ENCODE measurements at regions not wholly inside any gene's neighbourhood (a gene's known extent, or its start where the extent isn't known, plus 50 kb on each side); places are given as distances from the start of the nearest gene placed in this dataset.

- POLR2A ChIA-PET: interaction anchor here (1.1 kb wide), 1 partner anchor 31 kb away, joined by 3 read pairs; no protein-coding TSS in a partner anchor
- peaks cover 21% of the 10 kb centered on the region for H3K4me1 Mint-ChIP-seq
- H3K27me3 Mint-ChIP-seq (ENCODE audit: low read depth): peaks cover 9% of the 10 kb centered on the region; the same call in 1 of the 2 replicates
- no peaks in the 10 kb centered on the region for H3K9me3 Mint-ChIP-seq
- CTCF ChIA-PET: no interaction called here
- no peak overlapping the region for H3K4me3 Mint-ChIP-seq
- DNase-seq (ENCODE audit: low spot score) (no peak), ATAC-seq (no peak)
- TF ChIP-seq PRRX2 (CRISPR knock-in tag; IDR thresholded peaks at IDR 0.05) (no peak), AFF4 (CRISPR knock-in tag; IDR thresholded peaks at IDR 0.05; ENCODE audit: borderline replicate concordance) (no peak), ATF3 (CRISPR knock-in tag; conservative IDR thresholded peaks at IDR 0.05) (no peak), ZBTB43 (CRISPR knock-in tag; IDR thresholded peaks at IDR 0.05) (no peak), HMGA2 (CRISPR knock-in tag; IDR thresholded peaks at IDR 0.05) (no peak), ZNF423 (CRISPR knock-in tag; IDR thresholded peaks at IDR 0.05) (no peak), ZNF416 (CRISPR knock-in tag; IDR thresholded peaks at IDR 0.05) (no peak), JAZF1 (CRISPR knock-in tag; IDR thresholded peaks at IDR 0.05) (no peak), FOXP4 (CRISPR knock-in tag; IDR thresholded peaks at IDR 0.05) (no peak), SP1 (CRISPR knock-in tag; conservative IDR thresholded peaks at IDR 0.05) (no peak), ATF6 (CRISPR knock-in tag; IDR thresholded peaks at IDR 0.05) (no peak), SMAD4 (CRISPR knock-in tag; IDR thresholded peaks at IDR 0.05) (no peak), ZNF396 (CRISPR knock-in tag; IDR thresholded peaks at IDR 0.05; ENCODE audit: borderline replicate concordance) (no peak), OVOL2 (CRISPR knock-in tag; IDR thresholded peaks at IDR 0.05; ENCODE audit: borderline replicate concordance) (no peak), MXD4 (CRISPR knock-in tag; IDR thresholded peaks at IDR 0.05; ENCODE audit: borderline replicate concordance) (no peak), ZNF219 (CRISPR knock-in tag; IDR thresholded peaks at IDR 0.05; ENCODE audit: borderline replicate concordance) (no peak), NFATC4 (CRISPR knock-in tag; IDR thresholded peaks at IDR 0.05) (no peak), ARID4B (CRISPR knock-in tag; IDR thresholded peaks at IDR 0.05; ENCODE audit: borderline replicate concordance) (no peak)
- H3K36me3 Mint-ChIP-seq: no peaks in the 10 kb centered on the region
- no peak overlapping the region for H3K27ac Mint-ChIP-seq
Measured at GRCh38 chr1:38778051-38778450, 81.5 kb downstream of the RRAGC start.

Measured in WTC11 (cell line).